Urothelium cell line (cell line): ENCODE measurements at regions not wholly inside any gene's neighbourhood (a gene's known extent, or its start where the extent isn't known, plus 50 kb on each side); places are given as distances from the start of the nearest gene placed in this dataset.

Source experiments
- DNase-seq: peaks from one replicate; pipeline ENCODE4 v3.0.0; 2011; ENCODE audit warnings: low spot score, mixed read lengths
- FAIRE-seq: peaks from 2 replicates; lab custom pipeline; 2011; peaks lifted over from hg19 to GRCh38; lab: Jason Lieb, UNC

GRCh38 chr3:43183456-43183855 is 77.6 kb upstream of the POMGNT2 start:
- no peak for FAIRE-seq
- no peak for DNase-seq

- no peak for FAIRE-seq
These were observed 75.4 kb upstream of the POMGNT2 start for GRCh38 chr3:43181202-43181821.

GRCh38 chr3:43180694-43181093 is 74.8 kb upstream of the POMGNT2 start:
- DNase-seq (no peak), FAIRE-seq (no peak)

More at GRCh38 chr3:43181202-43181821, 75.4 kb upstream of the POMGNT2 start:
- DNase-seq = peak; percentile 40

- FAIRE-seq = no peak
- DNase-seq = no peak
These were observed 74.1 kb upstream of the POMGNT2 start for GRCh38 chr3:43180027-43180426.

- FAIRE-seq (peak; percentile 67), DNase-seq (no peak)
These were observed 73.0 kb upstream of the POMGNT2 start for GRCh38 chr3:43178891-43179366.

GRCh38 chr3:43177085-43177484 is 71.2 kb upstream of the POMGNT2 start:
- FAIRE-seq (no peak), DNase-seq (no peak)

- DNase-seq = no peak
These were observed 70.8 kb upstream of the POMGNT2 start for GRCh38 chr3:43176666-43177065.

GRCh38 chr3:43175541-43175940 is 69.7 kb upstream of the POMGNT2 start:
- no peak for DNase-seq
- FAIRE-seq = no peak

More at GRCh38 chr3:43176666-43177065, 70.8 kb upstream of the POMGNT2 start:
- FAIRE-seq = no peak

- no peak for FAIRE-seq
- DNase-seq = no peak
These were observed 68.1 kb upstream of the POMGNT2 start for GRCh38 chr3:43173949-43174348.

GRCh38 chr3:43171748-43172147 is 65.9 kb upstream of the POMGNT2 start:
- FAIRE-seq (no peak), DNase-seq (no peak)

GRCh38 chr3:43170553-43170952 is 64.7 kb upstream of the POMGNT2 start:
- no peak for FAIRE-seq

GRCh38 chr3:43169987-43170386 is 64.1 kb upstream of the POMGNT2 start:
- no peak for FAIRE-seq
- no peak for DNase-seq

More at GRCh38 chr3:43170553-43170952, 64.7 kb upstream of the POMGNT2 start:
- DNase-seq = no peak

- FAIRE-seq = no peak
- DNase-seq = no peak
These were observed 60.5 kb upstream of the POMGNT2 start for GRCh38 chr3:43166406-43166805.

GRCh38 chr3:43165786-43166185 is 59.9 kb upstream of the POMGNT2 start:
- FAIRE-seq = no peak
- no peak for DNase-seq

- no peak for FAIRE-seq
- DNase-seq = no peak
These were observed 58.1 kb upstream of the POMGNT2 start for GRCh38 chr3:43163895-43164493.

GRCh38 chr3:43162230-43163084 is 56.6 kb upstream of the POMGNT2 start:
- DNase-seq = no peak
- FAIRE-seq = no peak

- FAIRE-seq (no peak), DNase-seq (no peak)
These were observed 55.9 kb upstream of the POMGNT2 start for GRCh38 chr3:43161684-43162229.

GRCh38 chr3:43160664-43161063 is 54.8 kb upstream of the POMGNT2 start:
- DNase-seq = no peak
- FAIRE-seq = no peak

- FAIRE-seq = no peak
- no peak for DNase-seq
These were observed 54.0 kb upstream of the POMGNT2 start for GRCh38 chr3:43159876-43160255.

- no peak for FAIRE-seq
- DNase-seq = no peak
These were observed 53.4 kb upstream of the POMGNT2 start for GRCh38 chr3:43159131-43159875.
